ENCODE measurements at regions not wholly inside any gene's neighbourhood (a gene's known extent, or its start where the extent isn't known, plus 50 kb on each side); places are given as distances from the start of the nearest gene placed in this dataset.

GRCh38 chr16:49168126-49168525 is 113.5 kb downstream of the CBLN1 start:
- TF ChIP-seq CTCF (IDR thresholded peaks at IDR 0.05) (no peak), POLR2AphosphoS5 (IDR thresholded peaks at IDR 0.05; ENCODE audit: low read depth, low read length) (no peak), REST (IDR thresholded peaks at IDR 0.05; ENCODE audit: insufficient read depth in 1 of 2, low read depth in 2 of 2, low read length in 1 of 2) (no peak)

All from Panc1 (cell line).